PC-9 (cell line): ENCODE measurements at regions not wholly inside any gene's neighbourhood (a gene's known extent, or its start where the extent isn't known, plus 50 kb on each side); places are given as distances from the start of the nearest gene placed in this dataset.
A peak's percentile ranks its signal among the peaks of the same experiment; 100 is the strongest.

Experiments
- BruUV-seq: library from RNA; stranded (reverse); fragments of 400-500 nt; replicated peaks from 2 replicates; lab custom pipeline; 2021; lab: Mats Ljungman, UMichigan
- CTCF ChIA-PET: fragments of 300-600 bp; sonication (Branson Sonifier 250); formaldehyde crosslinking; loops from one replicate; lab custom pipeline; 2022; ENCODE audit warnings: antibody characterized with exemption; lab: Charles Lee
- POLR2A ChIA-PET: fragments of 300-600 bp; sonication (Branson Sonifier 250); formaldehyde crosslinking; loops from one replicate; lab custom pipeline; 2022; ENCODE audit warnings: antibody characterized with exemption; ENCODE audit not compliant: unreplicated experiment; lab: Charles Lee
- DNase-seq, 2 experiments: peaks; one replicate each; pipeline versions ENCODE4 v3.0.0 to v3.0.0-alpha.2; 2015 to 2022; ENCODE audit warnings: mixed read lengths in 1 of 2
- H2AFZ ChIP-seq: fragments of 200-600 bp; sonication (generic); 2 replicates; pipeline ENCODE4 v1.8.1; 2017; ENCODE audit warnings: antibody characterized with exemption
- H3F3A ChIP-seq: fragments of 200-600 bp; sonication (generic); 2 replicates; pipeline ENCODE4 v1.8.1; 2017; ENCODE audit warnings: antibody characterized with exemption, mild to moderate bottlenecking, low read depth; ENCODE audit not compliant: insufficient read depth
- H3K27ac ChIP-seq: fragments of 200-600 bp; sonication (generic); 2 replicates; pipeline ENCODE4 v1.6.1; 2016; ENCODE audit warnings: mixed run types
- H3K27me3 ChIP-seq: fragments of 200-600 bp; sonication (generic); 2 replicates; pipeline ENCODE4 v1.6.1; 2016; ENCODE audit warnings: low read depth, mixed run types; ENCODE audit not compliant: insufficient read depth
- H3K36me3 ChIP-seq: fragments of 200-600 bp; sonication (generic); 2 replicates; pipeline ENCODE4 v1.6.1; 2016; ENCODE audit warnings: low read depth, mixed run types
- H3K4me1 ChIP-seq: fragments of 200-600 bp; sonication (generic); replicated peaks from 2 replicates; pipeline ENCODE4 v1.6.1; 2016; ENCODE audit warnings: mixed run types; ENCODE audit not compliant: insufficient read depth
- H3K4me2 ChIP-seq: fragments of 200-600 bp; sonication (generic); 2 replicates; pipeline ENCODE4 v1.6.1; 2017; ENCODE audit warnings: mixed run types
- H3K4me3 ChIP-seq: fragments of 200-600 bp; sonication (generic); 2 replicates; pipeline ENCODE4 v1.6.1; 2016; ENCODE audit warnings: mixed run types
- H3K79me2 ChIP-seq: fragments of 200-600 bp; sonication (generic); 2 replicates; pipeline ENCODE4 v1.6.1; 2017; ENCODE audit warnings: low read depth, mixed run types
- H3K9me2 ChIP-seq: fragments of 200-600 bp; sonication (generic); 2 replicates; pipeline ENCODE4 v1.8.1; 2017; ENCODE audit warnings: mild to moderate bottlenecking; ENCODE audit not compliant: insufficient read depth
- H3K9me3 ChIP-seq: fragments of 200-600 bp; sonication (generic); 2 replicates; pipeline ENCODE4 v1.8.1; 2016; ENCODE audit warnings: low read depth; ENCODE audit not compliant: insufficient read depth
- H4K20me1 ChIP-seq: fragments of 200-600 bp; sonication (generic); 2 replicates; pipeline ENCODE4 v1.8.1; 2017; ENCODE audit not compliant: insufficient read depth
- CTCF ChIP-seq: fragments of 200-600 bp; sonication (generic); conservative IDR thresholded peaks from 2 replicates; pipeline ENCODE4 v1.6.1; 2017; ENCODE audit warnings: mixed run types, antibody characterized with exemption, mild to moderate bottlenecking, moderate library complexity
- EZH2 ChIP-seq: fragments of 200-600 bp; sonication (generic); IDR thresholded peaks from 2 replicates; pipeline ENCODE4 v1.8.0; 2017; ENCODE audit warnings: antibody characterized with exemption, low read depth
- intact Hi-C: fragments of 100-400 bp; cut with micrococcal nuclease; formaldehyde crosslinking; loops from one replicate; pipeline ENCODE4 v1.10.0; 2022; ENCODE audit not compliant: unreplicated experiment

- no peaks in the 10 kb centered on the region for H3F3A ChIP-seq
- H3K4me2 ChIP-seq, result no peak overlapping the region
- no peaks in the 10 kb centered on the region for H3K79me2 ChIP-seq
- H3K4me1 ChIP-seq, result no peaks in the 10 kb centered on the region
- no peak overlapping the region for H3K4me3 ChIP-seq
- ChIA-PET POLR2A (no interaction called here), CTCF (no interaction called here)
- no peak overlapping the region for H3K27ac ChIP-seq
- BruUV-seq, result no TSS peak
- intact Hi-C loops, result no loop called here
- H3K9me3 ChIP-seq, result no peaks in the 10 kb centered on the region
- H3K27me3 ChIP-seq, result no peaks in the 10 kb centered on the region
- no peaks in the 10 kb centered on the region for H3K9me2 ChIP-seq
- TF ChIP-seq EZH2 (no peak), CTCF (no peak)
- no peak for DNase-seq
- H4K20me1 ChIP-seq, result no peaks in the 10 kb centered on the region
- H2AFZ ChIP-seq, result 0 out of 2 replicates have a peak overlapping the region, but pooled peaks have one; percentile 60
- H3K36me3 ChIP-seq, result no peaks in the 10 kb centered on the region
Measured at GRCh38 chr21:28136656-28137255, 855.9 kb downstream of the LTN1 start.

GRCh38 chr21:28135646-28136045 is 857.0 kb downstream of the LTN1 start:
- Histone ChIP-seq H2AFZ (no peak overlapping the region), H3K4me3 (no peak overlapping the region), H3K27ac (no peak overlapping the region), H3K9me3 (no peaks in the 10 kb centered on the region), H3K79me2 (no peaks in the 10 kb centered on the region), H3K36me3 (no peaks in the 10 kb centered on the region), H3K4me1 (no peaks in the 10 kb centered on the region), H3F3A (no peaks in the 10 kb centered on the region), H3K4me2 (no peak overlapping the region), H4K20me1 (no peaks in the 10 kb centered on the region), H3K9me2 (no peaks in the 10 kb centered on the region), H3K27me3 (no peaks in the 10 kb centered on the region)
- no peak for DNase-seq
- no TSS peak for BruUV-seq
- ChIA-PET POLR2A (no interaction called here), CTCF (no interaction called here)
- intact Hi-C loops, result no loop called here
- TF ChIP-seq EZH2 (no peak), CTCF (no peak)

GRCh38 chr21:28133116-28133515 is 859.6 kb downstream of the LTN1 start:
- H3K27me3 ChIP-seq, result no peaks in the 10 kb centered on the region
- TF ChIP-seq CTCF (no peak), EZH2 (no peak)
- no peaks in the 10 kb centered on the region for H3K4me1 ChIP-seq
- no peak overlapping the region for H3K27ac ChIP-seq
- H3K36me3 ChIP-seq, result no peaks in the 10 kb centered on the region
- POLR2A ChIA-PET, result no interaction called here
- H4K20me1 ChIP-seq, result no peaks in the 10 kb centered on the region
- no TSS peak for BruUV-seq
- no peak overlapping the region for H3K4me2 ChIP-seq
- H3K9me2 ChIP-seq, result no peaks in the 10 kb centered on the region
- CTCF ChIA-PET, result no interaction called here
- H3K79me2 ChIP-seq, result no peaks in the 10 kb centered on the region
- no peak for DNase-seq
- no peaks in the 10 kb centered on the region for H3F3A ChIP-seq
- no peak overlapping the region for H2AFZ ChIP-seq
- no peak overlapping the region for H3K4me3 ChIP-seq
- intact Hi-C loops, result no loop called here
- H3K9me3 ChIP-seq, result no peaks in the 10 kb centered on the region
